HPDE6-E6E7 (cell line): ENCODE measurements at regions not wholly inside any gene's neighbourhood (a gene's known extent, or its start where the extent isn't known, plus 50 kb on each side); places are given as distances from the start of the nearest gene placed in this dataset.
"Not testable (repeated sequence)": the region's sequence is repeated elsewhere in the genome, so short reads cannot be mapped to it uniquely, and the experiment has no call there.

Experiments
- DNase-seq: peaks from one replicate; pipeline ENCODE4 v3.0.0; 2011; ENCODE audit warnings: missing footprints; ENCODE audit errors: extremely low spot score

DNA sequence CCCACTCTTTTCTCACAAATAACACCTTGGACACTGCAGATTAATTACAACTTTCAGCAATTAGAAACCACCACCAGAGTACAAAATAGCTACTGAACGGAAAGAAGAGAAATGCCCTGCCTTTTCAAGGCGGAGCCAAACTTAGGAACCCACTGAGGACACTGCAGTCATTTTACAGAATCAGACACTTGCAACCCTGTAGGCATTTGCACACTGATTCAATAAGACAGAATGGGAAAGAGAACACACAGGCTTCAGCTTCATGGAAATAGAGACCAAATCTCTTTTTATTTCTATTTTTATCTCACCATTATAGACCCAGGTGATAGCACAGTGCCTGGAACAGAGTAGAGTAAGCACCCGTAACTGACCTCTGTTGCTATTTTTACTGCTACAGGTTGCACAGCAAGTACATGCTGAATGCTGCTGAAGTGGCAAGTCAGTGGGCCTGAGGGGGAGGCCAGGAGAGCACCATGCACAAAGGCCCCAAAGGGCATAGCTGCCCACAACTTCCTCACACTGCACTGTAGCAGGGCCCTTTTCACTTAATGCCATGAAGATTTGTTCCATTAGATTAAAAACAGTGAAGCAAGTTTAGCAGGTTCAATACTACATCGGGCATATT lies 50.7 kb upstream of the EDARADD start:
- no peak for DNase-seq

DNA sequence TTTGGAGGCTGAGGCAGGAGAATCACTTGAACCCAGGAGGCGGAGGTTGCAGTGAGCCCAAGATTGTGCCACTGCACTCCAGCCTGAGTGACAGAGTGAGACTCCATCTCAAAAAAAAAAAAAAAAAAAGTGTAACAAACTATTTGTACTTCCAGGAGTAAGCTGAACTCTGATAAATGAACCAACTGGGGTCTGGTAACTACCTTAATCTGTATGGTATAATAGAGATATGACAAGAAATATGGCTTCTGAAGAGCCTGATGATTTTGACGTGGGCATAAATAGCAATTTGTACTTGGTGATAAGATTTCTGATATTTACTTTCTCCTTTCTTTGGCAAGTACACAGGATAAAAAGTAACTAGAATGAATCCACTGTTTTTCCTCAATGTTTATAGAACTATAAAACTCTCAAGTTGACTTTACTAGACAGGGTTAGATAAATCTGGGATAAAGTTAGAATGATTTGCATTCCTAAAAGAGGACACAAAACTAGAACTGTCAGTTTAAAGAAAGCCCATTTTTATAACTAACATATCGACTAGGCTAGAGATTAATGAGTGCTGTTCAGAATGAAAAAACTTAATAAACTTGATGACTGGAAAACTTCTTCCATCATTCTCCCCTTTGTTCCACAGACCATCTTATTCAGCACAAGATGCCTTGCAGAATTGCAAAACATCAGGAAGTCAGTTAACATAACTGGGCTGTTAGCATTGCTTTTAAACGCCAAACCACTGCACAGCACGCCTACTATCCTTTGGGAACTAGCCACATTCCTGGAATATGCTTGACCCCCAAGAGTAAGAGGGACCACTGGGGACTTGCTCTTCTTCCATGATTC lies 51.5 kb upstream of the EDARADD start:
- DNase-seq: no peak

DNA sequence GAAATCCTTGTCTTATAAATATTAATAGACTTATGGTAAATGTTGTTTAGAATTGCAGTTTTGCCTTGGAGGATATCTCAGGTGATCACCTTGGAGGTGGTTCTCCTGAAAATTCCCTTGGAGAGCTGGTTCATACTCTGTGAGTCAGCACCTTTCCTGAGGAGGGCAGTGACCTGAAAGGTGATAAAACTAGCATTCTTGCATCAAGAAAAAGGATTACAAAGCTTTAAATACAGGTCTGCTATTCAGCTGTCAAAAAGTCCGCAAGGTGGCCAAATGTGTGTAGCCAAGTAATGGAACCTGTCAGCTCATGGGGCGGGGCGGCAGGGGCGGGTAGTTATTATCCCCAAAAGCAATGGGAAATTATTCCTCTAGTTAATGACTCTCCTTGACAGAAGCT lies 52.8 kb upstream of the EDARADD start:
- no peak for DNase-seq

DNA sequence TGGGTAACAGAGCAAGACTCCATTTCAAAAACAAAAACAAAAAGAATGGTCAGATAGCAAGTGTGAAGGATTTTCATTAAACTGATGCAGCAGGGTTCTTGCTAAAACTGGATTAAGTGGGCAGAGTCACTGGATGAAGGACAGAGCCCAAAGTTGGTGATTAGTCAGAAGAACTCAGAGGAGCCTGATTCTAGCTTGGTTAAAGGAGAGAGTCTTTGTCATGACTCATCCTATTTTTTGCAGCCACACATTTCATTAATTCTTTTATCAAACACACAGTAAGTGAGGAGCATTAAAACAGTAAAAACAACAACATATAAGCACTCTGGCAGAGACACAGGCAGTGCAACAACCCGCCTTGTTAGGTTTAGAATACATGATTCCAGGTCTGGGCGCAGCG lies 56.0 kb upstream of the EDARADD start:
- DNase-seq: peak; percentile 31

DNA sequence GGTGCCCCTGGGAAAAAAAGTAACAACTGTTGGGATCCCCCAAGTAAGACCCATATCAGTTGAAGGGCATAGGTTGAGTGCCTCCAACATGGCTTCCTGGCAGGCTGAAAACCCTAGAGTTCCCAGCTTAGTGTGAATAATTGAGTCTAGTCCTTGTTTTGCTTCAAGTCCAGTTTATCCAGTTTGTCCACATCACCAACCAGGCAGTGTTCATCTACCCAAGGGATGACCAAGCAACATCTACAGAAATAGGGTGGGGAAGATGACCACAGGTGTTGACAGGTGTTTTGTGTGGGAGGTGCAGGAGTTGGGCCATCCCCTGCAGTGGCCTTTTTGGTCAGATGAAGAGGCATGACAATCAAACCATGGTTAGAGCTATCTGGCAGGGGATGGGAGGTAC lies 54.3 kb upstream of the ERO1B start:
- DNase-seq: peak; percentile 13

DNA sequence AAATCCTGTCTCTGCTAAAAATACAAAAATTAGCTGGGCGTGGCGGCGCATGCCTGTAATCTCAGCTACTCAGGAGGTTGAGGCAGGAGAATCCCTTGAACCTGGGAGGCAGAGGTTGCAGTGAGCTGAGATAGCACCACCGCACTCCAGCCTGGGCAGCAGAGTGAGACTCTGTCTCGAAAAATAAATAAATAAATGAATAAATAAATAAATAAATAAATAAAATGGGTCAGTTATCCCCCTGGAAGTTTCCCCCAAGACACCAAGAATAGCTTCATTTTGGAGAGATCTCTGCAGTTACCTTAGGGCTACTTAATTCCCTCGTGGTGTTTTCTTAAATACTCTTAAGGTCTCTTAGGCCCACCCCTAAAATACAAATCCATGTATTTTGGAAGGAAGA lies 53.9 kb upstream of the ERO1B start:
- not testable (repeated sequence) for DNase-seq

DNA sequence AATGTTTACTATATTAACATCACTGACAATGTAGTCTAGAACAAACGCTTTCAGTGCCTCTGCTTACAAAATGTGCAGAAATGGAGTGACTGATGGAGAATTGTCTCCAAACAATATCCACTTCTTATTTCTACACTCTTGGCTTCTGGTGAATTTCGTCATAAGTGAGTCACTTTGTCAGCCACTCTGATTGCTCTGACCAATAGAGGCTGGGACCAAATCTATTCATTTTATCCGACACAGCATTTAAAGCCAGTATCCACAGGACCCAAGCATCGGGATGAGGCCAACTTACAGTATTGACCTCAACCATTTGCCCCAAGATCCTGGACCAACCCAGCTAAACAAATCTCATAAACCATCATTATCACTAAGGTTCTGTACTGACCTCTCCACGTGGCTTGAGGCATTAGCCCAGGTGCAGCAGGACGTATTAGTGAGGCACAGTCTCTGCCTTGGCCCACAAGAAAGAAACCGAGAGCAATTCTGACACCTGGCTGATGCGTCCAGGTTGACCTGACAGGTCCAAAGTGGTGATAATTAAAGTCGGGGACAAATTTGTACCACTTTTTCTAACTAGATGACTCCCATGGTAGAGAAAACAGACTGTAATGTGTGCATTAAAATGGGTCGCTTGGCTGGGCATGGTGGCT lies 53.3 kb upstream of the ERO1B start:
- DNase-seq: no peak

DNA sequence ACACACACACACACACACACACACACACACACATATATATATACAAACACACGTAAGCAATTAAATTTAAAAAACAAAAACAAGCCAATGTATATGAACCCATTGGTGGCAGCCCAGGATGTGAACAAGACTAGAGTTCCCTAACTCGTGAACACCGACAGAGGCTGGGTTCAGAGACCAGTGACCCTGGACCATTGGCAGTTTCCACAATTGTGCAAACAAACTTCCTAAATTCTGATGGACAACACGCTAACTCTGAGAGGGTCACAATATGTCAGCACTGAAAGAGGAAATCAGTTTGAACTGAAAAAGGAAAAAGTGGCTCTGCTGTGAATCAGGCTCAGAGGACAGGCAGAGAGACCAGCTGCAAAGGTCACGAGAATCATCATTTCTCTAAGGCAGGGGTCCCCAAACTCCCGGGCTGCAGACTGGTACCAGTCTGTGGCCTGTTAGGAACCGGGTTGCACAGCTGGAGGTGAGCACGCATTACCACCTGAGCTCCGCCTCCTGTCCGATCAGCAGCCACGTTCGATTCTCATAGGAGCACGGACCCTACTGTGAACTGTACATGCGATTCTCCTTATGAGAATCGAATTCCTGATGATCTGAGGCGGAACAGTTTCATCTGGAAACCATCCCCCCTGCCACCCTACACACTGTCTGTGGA lies 50.5 kb upstream of the ERO1B start:
- DNase-seq: no peak
